Left renal cortex interstitium (tissue), 4 donors: ENCODE measurements at regions not wholly inside any gene's neighbourhood (a gene's known extent, or its start where the extent isn't known, plus 50 kb on each side); places are given as distances from the start of the nearest gene placed in this dataset.

Source experiments
- DNase-seq, 4 donors: peaks; one replicate each; pipeline ENCODE4 v3.0.0-alpha.2; 2013; ENCODE audit warnings: low read depth in 4 of 4, low spot score in 2 of 4, missing footprints in 1 of 4

DNA sequence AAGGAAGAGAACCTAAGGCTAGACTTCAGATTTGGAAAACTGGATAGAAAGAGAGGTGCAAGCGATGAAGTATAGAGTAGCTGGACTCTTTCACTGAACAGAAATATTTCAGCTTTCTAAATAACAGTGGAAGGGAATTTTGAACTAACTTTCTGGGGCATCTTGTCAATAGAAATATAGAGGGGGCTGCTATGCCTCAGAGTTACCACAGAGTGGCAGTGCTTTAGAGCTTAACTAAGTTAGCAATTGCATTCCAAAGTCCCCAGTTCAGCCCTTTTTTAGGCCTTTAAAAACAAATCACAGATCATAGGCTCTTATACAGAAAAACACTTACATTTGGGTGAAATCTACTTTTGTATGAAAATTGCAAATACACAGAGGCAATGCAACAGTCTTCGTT, 154.2 kb upstream of the CDH8 start:
- DNase-seq = no peak

- no peak for DNase-seq
Measured at GRCh38 chr16:62177351-62178203, 141.3 kb upstream of the CDH8 start.

GRCh38 chr16:62170642-62171041, 134.4 kb upstream of the CDH8 start:
- no peak for DNase-seq

DNA sequence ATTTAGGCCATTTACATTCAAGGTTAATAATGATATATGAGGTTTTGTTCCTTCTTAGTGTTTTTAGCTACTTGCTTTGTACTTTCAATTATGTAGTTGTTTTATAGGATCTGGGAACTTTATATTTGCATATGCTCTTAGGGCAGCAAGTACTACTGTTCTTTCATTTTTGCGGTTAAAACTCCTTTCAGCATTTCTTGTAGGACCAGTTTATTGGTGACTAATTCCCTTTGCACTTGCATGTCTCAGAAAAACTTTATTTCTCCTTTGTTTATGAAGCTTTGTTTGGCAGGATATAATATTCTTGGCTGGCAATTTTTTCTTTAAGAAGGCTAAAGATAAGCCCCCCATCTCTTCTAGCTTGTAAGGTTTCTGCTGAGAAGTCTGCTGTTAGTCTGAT, 131.3 kb upstream of the CDH8 start:
- no peak for DNase-seq

DNA sequence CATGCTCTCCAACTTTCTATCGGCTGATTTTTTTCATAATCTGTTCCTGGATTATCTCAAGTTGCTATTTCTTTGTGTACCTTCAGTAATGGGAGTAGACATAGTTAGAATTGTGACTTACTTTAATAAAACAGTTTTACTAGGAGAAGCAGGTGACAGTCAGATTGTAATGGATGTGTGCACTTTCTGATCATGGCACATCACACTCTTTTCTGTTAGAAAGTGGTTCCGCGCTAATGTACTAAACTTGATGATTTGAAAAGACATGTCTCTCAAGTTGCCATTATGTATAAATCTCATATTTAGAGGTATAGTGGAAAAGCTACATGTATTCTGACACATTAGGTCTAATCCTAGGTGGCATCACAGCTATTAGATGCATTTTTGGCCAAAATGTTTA, 121.3 kb upstream of the CDH8 start:
- no peak for DNase-seq

DNA sequence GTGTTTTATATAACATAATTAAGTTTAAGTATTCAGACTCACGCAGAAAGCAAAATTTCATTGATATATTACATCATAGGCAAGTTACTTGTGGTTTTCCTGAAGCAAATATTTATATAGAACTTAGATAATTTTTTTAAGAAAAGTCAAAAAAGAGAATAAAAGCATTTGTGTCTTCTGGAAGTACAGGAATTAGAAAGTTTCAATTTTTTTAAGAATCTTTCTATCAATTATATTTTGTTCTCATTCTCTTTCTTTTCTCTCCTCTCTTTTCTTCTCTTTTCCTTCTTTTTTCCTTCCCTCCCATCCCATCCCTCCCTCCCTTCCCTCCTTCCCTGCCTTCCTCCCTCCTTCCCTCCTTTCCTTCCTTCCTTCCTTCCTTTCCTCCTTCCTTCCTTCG, 120.7 kb upstream of the CDH8 start:
- no peak for DNase-seq

DNA sequence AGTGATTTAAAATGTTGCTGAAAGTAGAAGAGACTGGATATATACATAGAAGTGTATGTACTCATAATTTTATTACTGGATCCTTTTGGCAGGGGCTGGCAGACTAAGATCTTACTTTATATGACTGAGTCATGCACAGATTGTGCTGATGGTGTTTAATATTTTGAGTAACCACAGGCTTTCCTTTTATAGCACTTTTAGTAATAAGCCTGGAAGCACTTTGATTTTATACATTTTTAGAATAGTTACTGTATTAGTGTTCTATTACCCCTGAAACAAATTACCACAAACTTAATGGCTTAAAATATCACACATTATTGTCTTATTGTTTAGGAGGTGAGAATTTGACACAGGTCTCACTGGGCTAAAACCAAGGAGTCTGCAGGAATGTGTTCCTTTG, 113.4 kb upstream of the CDH8 start:
- no peak for DNase-seq

DNA sequence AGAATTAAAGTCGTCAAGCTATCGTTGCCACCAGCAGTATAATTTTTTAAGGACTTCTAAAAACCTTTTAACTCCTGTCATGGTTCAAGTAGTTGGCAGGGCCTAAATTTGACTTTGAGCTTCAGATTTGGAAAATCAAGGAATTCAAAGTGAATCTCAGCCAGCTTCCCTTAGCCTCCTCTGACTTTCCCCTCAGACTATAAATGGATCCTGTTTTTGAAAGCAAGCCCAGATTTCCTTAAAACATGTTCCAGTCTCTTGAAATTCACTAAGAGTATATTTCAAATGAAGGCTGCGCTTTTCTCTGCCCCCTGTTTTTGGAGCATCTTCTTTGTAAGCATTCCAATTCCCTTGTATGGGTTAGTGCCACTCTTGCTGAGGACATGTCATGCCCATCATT, 101.8 kb upstream of the CDH8 start:
- no peak for DNase-seq

GRCh38 chr16:62135911-62136310, 99.7 kb upstream of the CDH8 start:
- DNase-seq = no peak

DNA sequence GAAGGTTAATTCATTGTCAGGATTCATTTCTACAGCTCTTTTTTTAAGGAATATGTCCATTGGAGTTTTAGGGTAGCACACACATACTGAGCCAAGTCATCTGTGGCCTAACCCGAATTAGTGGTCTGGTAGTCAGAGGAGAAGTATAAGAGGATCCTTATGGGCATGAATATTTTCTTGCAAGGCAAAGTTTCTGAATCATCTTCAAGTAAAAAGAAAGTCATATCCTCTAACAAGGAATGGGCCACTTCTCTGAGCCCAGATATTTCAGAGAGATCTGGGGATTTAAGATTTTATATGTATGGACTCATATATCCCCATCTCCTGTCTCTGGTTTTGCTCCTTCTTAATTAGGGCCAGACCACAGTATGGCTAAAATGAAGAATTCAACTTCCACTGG, 99.2 kb upstream of the CDH8 start:
- no peak for DNase-seq

- no peak for DNase-seq
Measured at GRCh38 chr16:62130101-62130500, 93.9 kb upstream of the CDH8 start.

GRCh38 chr16:62105244-62105643, 69.0 kb upstream of the CDH8 start:
- DNase-seq = no peak

- no peak for DNase-seq
Measured at GRCh38 chr16:62102588-62102987, 66.3 kb upstream of the CDH8 start.

DNA sequence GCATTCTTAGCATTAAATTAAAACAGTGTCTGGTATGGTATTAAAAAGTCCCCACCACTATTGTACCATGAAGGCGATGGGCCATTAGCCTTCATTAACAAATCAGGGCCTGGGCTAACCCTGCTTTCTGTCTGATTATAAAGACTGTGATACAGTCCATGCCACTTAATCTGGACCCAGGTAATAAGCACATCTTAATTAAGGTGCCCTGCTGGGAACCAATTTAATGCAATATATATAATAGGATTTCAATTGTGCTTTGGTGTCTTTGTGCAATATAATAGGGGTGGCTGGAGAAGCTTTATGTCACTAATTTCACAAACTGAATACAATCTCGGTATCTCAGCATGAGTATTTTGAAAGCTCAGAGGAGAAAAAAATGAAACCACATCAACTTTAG, 64.4 kb upstream of the CDH8 start:
- DNase-seq = no peak

DNA sequence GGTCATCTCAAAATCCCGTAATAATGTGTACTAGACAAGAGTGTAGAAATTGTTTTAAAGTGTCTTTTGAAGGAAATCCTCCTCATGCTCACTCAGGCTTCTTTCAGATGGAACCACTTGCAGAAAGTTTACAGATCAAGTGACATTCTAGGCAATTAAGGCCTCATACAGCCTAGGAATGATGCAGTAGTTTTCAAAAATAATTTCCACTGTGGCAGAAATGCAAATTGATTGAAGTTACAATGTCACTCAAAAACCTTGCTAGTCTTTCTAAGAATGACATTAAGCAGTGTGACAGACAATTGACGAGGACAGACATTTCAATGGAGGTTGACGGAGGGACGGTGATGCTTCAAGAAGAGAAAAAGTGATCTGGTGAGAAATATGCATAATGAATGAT, 53.5 kb upstream of the CDH8 start:
- no peak for DNase-seq

DNA sequence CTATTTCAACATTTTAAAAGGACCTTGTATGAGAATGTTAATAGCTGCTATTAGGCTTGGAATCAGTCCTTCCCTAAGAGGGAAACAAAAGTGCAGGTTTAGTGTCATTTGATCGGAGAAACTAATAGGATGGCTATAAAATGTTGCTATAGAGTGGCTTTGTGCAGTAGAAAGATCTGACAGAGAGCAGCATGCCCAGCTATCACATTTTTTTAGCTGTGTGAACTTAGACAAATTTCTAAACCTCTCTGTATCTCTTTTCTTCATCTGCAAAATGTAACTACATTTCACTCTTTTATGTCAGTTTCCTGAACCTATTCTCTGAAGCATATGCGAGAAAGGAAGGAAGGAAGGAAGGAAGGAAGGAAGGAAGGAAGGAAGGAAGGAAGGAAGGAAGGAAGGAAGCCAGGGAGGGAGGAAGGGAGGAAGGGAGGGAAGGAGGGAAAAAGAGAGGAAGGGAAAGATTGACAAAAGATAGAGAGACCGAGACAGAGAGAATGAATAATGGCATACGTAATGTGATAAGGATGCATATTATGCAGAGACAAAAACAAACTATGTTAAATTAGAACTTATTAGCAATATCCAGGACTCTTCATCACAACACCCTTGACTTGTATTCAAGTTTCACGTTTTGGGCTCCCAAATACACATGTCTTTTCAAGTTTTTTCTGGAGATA, 52.6 kb upstream of the CDH8 start:
- DNase-seq = no peak
